HK-2 (cell line): ENCODE measurements at regions not wholly inside any gene's neighbourhood (a gene's known extent, or its start where the extent isn't known, plus 50 kb on each side); places are given as distances from the start of the nearest gene placed in this dataset.
A peak's percentile ranks its signal among the peaks of the same experiment; 100 is the strongest.

Experiments
- DNase-seq: peaks from one replicate; pipeline ENCODE4 v3.0.0-alpha.2; 2018; ENCODE audit not compliant: unreplicated experiment

DNA sequence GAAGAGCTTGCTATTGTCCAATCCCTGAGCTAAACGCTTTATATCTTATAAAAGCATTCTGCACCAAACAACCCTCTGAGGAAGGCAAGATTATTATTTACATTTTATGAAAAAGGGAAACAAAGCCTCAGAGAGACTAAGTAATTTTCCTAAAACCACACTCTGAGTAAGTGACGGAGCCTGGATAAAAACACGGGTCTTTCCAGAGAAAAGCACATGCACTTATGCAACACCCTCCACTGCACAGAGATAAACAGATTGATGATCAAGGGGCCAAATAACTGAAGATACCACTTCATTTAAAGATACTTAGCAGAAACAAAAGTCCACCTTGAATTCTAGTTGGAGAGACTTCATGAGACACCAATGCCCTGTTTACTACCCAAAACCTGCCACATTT is 214.7 kb upstream of the PDE10A start:
- DNase-seq, result no peak

DNA sequence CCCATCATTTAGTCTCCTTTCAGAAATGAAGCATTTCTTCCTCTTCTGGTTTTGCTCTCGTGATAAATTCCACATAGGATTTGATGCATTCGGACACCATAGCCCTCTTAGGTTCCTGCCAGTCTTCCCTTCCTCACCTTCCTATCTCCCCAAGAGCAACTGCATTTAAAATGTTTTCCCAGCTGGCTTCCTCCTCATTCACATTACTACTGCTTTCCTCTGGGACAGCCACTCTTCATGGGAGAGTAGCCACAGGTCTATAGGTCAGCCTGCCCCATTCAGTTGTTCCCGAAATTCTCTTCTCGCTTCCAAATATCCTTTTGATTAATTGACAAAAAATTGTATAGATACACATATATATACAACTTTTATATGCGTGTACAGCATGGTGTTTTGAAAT is 214.2 kb upstream of the PDE10A start:
- DNase-seq, result no peak

DNA sequence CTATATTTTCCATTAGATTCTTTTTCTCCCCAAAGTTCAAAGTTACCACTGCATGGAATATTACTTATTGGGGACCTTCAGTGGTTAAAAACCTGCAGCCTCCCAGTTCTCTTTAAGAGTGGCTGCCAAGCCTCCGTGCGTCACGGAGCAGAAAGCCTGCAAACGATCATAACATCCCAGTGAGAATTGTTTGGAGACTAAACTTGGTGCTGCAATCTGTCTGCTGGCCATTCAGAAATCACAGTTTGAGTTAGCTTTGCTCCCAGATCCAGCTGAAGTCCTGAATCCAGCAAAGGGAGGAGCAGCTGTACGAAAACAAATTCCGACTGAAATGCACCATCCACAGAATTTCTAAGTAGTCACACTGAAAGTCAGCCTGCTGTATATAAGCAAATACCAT is 213.5 kb upstream of the PDE10A start:
- DNase-seq, result no peak

DNA sequence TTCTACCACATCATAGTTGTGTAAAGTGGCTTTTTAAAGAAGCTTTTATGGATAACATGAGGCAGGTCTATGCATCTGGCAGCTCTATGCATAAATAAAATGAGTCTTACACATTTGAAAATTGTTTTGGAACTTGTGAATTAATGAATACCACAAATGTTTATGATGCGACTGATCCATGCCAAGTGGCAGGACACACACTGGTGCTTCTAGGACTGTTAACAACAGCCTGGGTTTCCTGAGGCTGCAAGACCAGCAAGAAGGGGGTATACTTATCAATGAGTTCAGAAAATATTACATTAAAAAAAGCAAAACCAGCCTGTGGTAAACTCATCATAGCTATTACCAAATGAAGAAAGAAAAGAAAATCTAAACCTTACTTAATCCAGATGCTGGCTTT is 212.9 kb upstream of the PDE10A start:
- no peak for DNase-seq

DNA sequence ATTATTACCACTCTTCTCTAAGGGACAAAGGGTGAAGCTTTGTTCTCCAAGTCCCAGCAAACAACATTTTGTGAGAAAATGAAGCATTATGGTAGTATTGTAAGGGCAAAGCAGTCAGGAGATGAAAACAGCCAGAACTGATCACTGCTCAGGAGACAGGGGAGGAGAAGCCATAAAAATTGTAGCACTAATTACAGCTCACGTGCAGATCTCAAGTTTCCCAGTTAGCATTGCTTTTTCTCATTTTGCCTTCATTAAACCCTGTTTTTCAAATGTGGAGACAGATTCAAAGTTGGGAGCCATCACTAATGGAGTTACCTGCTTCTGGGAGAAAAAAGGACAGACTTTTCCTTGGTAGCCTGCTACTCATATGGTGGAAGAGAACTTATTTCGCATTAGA is 210.9 kb upstream of the PDE10A start:
- no peak for DNase-seq

DNA sequence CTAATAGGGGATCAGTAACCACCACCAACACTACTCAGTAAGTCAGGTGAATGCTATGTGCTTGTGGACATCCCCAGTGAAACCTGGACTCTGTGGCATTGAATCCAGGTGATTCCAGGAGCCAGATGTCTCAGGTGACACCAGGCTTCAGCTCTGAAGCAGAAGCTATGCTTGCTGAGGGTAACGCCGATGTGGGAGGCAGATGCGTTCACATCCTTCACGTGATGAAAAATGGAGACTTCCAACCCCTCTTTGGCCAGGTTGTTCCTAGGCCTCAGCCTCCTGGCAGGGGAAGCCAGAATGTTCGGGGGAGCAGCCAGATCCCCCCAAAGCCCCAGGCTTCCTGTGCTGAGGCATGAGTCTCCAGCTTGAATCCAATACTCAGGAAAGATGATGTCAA is 209.8 kb upstream of the PDE10A start:
- no peak for DNase-seq

DNA sequence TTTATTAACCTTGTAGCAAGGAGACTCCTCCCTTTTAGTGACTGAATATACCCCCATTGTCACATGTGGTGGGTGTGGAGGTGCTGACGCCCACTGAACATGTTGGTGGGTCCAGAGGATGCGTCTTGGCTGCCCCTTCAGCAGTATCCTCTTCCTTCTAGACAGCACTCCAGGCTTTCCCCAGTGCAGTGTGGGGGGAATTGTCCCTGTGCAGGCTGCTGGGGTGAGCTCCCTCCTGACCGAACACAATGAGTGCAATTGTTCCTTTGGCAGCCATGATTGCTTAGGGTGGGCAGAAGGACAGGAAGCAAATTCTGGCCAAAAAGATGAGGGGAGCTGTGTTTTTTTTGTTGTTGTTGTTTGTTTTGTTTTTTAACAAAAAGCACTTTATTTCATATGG is 209.3 kb upstream of the PDE10A start:
- DNase-seq, result no peak

DNA sequence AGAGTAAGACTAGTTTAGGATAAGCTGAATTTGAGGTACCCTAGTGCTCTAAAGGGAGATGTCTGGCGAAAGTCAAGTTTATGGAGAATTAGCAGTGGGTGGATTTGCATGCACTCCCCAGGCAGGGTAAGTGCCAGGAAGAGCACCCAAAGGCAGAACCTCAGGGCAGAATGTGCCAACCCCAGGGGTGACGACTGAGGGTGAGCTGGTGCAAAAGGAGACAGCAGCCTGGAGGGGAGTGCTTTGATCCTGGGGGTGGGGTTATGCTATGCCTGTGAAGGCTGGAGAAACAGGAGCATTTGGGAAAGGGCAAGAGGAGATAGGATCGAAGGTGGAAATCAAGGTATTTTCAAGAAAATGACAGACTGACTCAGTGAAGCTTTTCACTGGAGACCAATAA is 208.5 kb upstream of the PDE10A start:
- DNase-seq, result no peak

DNA sequence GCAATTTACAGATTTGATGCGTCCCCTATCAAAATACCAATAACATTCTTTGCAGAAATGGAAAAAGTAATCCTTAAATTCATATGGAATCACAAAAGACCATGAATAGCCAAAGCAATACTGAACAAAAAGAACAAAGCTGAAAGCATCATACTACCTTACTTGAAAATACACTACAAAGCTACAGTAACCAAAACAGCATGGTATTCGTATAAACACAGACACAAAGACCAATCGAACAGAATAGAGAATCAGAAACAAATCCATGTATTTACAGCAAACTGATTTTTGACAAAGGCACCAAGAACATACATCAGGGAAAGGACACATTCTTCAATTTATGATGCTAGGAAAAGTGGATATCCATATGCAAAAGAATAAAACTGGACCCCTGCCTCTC is 206.5 kb upstream of the PDE10A start:
- DNase-seq, result no peak

DNA sequence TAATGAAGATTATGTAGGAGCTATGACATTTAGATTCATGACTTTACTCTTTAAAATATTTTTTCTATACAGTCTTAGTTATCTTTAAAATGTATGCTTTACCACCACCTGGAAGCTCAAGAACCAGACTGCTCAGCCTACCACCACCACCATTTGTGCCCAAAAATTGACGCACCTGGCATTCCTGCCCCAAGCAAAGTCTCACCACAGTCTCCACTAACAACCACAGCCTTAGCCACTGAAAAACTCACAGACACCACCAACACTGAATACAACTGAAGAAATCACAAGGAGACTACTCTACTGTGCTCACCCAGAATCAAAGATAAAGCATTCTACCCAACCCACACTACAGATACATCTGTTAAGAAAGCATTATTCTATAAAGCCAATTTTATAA is 201.9 kb upstream of the PDE10A start:
- no peak for DNase-seq

DNA sequence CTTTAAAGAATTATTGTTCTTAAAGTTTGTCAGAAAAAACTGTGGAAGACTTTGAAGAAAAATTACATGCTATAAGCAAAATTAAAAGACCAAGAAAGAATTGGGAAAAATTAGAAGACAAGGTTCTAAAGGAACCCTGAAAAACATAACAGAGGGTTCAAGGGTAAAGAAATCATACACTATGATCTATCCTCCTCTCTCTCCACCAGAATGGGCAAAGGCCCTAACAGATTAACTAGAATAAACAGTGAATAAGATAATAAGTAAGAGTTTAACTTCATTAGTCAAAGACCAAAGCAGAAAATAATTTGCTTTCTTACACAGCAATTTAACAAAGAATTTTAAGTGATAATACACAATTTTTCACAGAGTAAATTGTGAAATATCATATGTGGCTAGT is 201.2 kb upstream of the PDE10A start:
- no peak for DNase-seq

DNA sequence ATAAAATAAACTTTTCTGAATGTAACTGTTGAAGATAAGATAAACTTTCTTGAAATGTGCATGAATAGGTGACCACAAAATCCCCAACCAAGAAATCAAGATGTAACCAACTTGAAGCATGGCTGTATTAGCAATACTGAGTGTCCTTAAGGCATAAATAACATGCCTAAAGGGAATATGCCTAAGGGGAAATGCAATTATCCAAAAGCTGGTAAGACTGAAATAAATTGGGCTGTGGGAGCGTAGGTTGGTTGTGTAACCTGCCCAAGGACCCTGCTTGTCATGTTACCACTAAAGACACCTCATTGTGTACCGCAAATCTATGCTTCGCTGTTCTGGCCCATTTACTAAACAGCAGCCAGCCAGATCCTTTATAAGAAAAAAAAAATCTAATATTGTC is 200.8 kb upstream of the PDE10A start:
- DNase-seq, result no peak

DNA sequence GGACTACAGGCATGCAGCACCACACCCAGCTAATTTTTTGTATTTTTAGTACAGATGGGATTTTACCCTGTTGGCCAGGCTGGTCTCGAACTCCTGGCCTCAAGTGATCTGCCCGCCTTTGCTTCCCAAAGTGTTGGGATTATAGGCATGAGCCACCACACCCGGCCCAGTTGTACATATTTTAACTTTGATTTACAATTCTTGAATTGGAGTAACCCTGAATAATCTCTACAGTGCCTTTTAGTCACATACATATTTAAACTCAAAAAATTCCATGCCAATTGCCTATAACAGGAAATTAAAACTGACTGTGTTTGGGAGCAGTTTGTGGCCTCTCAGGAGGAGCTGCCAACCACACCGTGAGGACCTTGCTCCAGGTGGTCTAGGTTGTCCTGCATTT is 199.8 kb upstream of the PDE10A start:
- DNase-seq, result no peak

DNA sequence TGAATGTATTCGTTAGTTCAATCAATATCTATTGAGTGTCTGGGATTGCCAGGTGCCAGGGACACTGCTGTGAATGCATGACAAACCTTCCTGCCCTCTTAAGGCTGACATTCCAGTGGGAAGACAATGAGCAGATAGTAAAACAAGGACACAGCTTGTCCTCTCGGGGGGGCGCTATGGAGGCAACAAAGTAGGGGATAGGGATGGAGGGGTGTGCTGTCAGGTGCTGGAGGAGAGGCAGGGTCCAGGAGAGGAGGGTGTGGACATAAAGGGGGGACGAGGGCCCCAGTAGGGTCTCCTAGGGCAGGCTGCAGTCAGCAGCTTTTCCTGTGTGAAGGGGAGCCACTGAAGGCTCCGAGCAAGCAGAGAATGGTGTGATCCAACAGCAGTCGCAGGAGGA is 198.2 kb upstream of the PDE10A start:
- DNase-seq, result no peak

DNA sequence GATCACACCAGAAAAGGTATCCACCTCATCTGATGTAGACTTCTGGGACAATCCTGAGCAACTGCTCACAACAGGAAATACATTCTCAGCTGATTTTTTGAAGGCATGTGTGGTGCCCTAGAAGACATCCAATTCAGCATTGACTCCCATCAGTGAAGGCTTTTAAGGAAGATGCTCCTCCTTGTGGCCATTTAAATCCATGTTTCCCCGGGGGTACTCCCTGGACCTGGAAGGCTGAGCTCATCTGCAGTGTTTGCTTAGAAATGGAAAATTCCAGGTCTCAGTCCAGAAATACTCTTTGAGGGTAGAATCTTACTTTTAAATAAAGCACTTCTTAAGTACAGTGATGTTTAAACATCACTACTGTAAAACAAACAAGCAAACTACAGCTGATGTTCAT is 195.5 kb upstream of the PDE10A start:
- DNase-seq, result no peak

DNA sequence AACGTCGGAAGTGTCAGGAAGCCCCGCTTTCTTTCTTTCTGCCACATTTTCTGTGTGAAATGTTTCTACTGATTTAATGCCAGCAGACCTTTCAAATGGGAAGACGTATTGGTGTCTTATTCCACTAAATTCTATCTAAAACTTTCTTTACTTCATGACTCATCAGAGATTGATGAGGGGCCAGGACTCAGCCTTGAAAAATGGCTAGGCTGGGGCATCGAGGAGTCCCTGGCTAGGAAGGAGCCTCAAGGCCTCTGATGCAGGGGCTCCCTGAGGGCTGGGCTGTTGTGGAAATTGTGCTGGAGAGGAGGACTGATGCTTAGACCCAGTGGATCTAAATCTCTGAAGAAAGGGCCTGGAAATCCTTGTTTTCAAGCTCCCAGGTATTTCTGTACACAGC is 192.8 kb upstream of the PDE10A start:
- DNase-seq, result no peak

DNA sequence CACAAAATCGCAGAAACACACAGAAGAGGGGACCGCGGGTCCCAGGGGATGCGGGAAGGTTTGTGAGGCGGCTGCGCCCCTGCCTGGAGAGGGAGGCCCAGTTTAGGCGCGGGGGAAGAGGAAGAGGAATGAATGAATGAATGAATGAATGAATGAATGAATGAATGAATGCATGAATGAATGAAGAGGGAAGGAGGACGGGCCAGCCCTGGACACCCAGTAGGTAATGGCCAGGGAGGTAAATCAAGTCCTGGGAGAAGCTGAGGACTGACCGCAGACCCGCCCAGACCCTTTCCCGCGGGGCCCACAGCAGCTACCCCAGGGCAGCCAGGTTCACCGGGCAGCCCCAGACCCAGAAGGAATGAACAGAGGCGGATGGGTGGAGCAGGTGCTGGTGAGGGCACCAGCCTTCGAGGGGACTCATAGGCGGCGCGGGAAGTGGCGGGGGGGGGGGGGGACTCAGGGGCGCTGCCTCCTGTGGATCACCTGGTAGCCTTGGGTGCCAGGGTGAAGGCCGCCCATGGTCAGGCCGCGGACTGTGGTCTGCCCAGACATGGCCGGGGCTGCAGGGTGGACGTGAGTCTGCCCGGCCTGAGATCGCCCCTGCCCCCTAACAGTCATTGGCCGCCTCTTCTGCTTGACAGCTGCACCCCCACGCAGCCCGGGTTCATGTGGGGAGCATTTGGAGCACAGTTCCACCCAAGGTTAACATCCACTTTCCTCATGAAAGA is 192.0 kb upstream of the PDE10A start:
- no peak for DNase-seq

DNA sequence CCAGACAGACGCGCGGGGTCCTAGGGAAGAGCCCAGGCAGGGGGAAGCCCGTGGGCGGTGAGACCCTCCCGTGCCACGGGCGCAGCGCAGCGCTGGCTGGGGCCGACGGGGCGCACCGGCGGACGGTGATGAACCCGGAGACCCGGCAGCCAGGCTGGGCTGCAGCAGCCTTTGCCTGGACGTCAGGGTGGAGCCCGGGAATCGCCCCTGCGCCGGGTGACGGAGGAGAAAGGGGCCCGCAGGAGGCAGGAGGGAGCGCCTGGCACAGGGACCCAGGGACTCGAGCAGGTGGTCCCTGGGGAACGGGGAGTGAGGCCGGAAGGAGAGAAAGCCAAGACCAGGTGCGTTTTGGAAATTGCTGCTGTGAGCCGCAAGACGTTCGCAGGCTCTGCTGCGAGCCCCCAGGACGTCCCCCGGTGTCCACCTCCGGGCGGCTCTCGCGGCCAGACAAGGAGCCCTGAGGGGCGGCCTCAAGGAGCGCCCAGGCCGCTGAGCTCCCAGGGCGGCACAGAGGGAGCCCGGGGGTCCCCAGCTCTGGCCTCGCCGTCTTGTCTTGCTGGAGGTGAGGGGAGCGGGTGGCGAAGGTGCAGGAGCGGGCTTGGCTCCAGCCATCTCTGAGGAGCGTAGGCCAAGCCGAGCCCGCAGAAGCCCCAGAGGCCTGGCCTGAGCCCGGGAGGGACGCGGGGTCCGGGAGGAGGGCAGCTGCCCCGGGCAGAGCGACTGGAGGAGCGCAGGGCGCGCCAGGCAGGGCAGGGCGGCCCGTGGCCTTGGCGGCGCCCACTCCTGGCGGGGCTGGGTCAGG is 191.2 kb upstream of the PDE10A start:
- DNase-seq, result no peak

DNA sequence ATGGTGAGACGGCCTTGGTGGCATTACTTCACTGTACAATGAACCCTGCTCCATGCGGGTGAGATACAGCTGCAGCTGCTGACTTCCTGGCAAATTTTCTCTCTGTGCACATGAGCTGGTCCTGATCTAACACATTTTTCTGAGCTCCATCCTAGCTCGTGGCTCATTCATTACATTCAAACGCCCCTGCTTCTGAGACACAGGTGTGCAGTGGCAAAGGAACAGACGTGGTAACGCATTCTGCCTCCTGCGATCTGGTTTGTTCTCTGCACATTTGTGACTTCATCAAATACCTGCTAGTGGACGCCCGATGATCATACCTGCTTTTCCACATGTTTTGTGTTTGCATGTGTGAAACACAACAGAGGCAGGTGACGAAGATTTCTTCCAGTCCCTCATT is 189.6 kb upstream of the PDE10A start:
- no peak for DNase-seq

DNA sequence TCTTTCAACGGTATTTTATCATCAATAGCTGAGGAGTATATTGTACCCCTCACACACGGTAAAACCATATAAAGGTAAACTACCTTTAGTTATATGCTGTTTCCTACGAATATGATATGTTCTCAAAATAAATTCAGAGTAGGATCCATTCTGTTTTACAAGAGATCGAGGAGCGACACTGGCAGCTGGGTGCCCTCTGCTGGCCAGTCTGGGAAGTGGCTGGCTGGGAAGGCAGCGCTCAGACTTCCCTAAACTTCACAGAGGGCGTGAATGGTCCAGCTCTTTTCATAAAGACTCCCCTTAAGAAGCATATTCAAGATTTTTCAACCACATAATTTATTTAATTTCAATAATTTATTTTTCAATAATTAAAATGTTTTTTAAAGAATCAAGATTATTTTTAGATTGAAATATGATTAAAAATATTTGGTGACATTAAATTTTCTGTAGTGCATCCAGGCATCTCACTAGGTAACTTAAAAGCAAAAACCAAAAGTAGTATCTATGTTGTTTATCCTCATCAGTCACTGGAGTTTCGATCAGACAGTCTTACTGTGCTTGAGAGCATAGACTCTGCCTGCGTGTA is 187.5 kb upstream of the PDE10A start:
- DNase-seq, result peak; percentile 72

DNA sequence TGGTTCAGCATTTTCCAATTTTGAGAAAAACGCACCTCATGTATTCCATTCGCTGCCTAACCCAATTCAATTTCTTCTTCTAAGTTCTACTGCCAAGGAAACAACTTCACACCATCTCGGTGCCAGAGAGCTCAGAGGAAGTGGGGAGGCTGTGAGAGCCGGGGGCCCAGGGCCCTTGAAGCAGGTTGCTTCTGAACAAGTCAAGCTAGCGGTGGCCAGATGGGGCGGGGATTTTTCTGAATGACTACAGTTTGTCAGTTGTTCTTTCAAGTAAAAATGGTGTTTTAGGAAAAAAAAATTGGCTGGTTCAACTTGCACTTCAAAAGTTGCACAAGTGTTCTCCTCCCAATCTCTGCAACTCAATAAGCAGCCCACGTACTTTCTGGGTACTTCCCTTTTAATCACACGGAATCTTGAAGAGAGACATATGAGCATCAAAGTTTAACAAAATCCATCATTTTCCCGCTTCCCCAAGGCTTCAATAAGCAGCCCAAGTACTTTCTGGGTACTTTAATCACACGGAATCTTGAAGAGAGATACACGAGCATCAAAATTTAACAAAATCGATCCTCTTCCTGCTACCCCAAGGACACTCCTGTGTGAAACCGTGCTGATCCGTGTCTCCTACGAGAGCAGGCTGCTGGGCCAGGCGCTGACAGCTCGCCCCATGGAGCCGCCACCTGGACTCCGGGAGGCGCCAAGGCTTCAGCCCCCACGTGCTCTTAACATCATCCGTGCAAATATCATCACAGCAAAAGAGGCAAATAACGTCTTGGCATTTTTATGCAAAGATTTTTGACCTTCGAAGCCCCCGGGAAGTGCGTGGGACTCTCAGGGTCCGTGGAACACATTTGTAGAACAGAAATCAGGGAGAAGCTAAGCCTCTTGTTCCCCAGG is 186.7 kb upstream of the PDE10A start:
- no peak for DNase-seq

DNA sequence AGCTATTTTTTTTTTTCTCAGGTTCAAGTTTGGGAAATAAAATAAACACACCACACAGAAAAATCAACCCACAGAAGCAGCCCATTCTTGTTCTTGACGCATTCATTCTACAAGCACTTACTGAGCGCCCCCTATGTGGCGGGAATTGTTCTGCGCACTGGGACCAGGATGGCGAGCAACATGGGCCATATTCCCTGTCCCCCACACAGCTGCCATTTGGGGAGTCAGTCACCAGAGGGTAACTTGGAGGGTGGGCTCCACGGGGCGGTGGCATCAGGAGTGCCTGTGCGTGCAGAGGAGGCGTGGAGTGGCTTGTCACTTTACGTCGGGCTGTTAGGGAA is 185.0 kb upstream of the PDE10A start:
- DNase-seq, result no peak
